Astrocyte (in vitro differentiated cells and primary cell): ENCODE measurements at regions not wholly inside any gene's neighbourhood (a gene's known extent, or its start where the extent isn't known, plus 50 kb on each side); places are given as distances from the start of the nearest gene placed in this dataset.

Experiments
- DNase-seq: peaks from one replicate; pipeline ENCODE4 v3.0.0-alpha.2; 2010; ENCODE audit warnings: low read depth
- FAIRE-seq: peaks from 2 replicates; lab custom pipeline; 2011; peaks lifted over from hg19 to GRCh38; lab: Jason Lieb, UNC
- H2AFZ ChIP-seq: 2 replicates; pipeline ENCODE4 v1.6.0; 2012; ENCODE audit warnings: low read depth, low read length, inconsistent platforms
- H3K27ac ChIP-seq: 2 replicates; pipeline ENCODE4 v1.5.1; 2011; ENCODE audit warnings: low read depth, low read length, inconsistent platforms
- H3K27me3 ChIP-seq: 2 replicates; pipeline ENCODE4 v1.6.0; 2011; ENCODE audit warnings: low read length, inconsistent platforms; ENCODE audit not compliant: insufficient read depth
- H3K36me3 ChIP-seq: 2 replicates; pipeline ENCODE4 v1.5.1; 2011; ENCODE audit warnings: low read length, inconsistent platforms; ENCODE audit not compliant: insufficient read depth
- H3K4me1 ChIP-seq: 2 replicates; pipeline ENCODE4 v1.5.1; 2011; ENCODE audit warnings: low read length, inconsistent platforms; ENCODE audit not compliant: insufficient read depth
- H3K4me2 ChIP-seq: 2 replicates; pipeline ENCODE4 v1.6.0; 2012; ENCODE audit warnings: low read length, inconsistent platforms
- H3K4me3 ChIP-seq: 2 replicates; pipeline ENCODE4 v1.5.1; 2011; ENCODE audit warnings: low read depth, mild to moderate bottlenecking, low read length, inconsistent platforms; ENCODE audit not compliant: insufficient read depth
- H3K79me2 ChIP-seq: 2 replicates; pipeline ENCODE4 v1.6.0; 2012; ENCODE audit warnings: mild to moderate bottlenecking, low read length, inconsistent platforms; ENCODE audit not compliant: insufficient read depth
- H3K9ac ChIP-seq: 2 replicates; pipeline ENCODE4 v1.6.0; 2012; ENCODE audit warnings: mild to moderate bottlenecking, low read length, inconsistent platforms
- H3K9me3 ChIP-seq: 2 replicates; pipeline ENCODE4 v1.5.1; 2012; ENCODE audit warnings: low read depth, mild to moderate bottlenecking, low read length, inconsistent platforms; ENCODE audit not compliant: insufficient read depth
- H4K20me1 ChIP-seq: 2 replicates; pipeline ENCODE4 v1.6.0; 2012; ENCODE audit warnings: low read length, inconsistent platforms; ENCODE audit not compliant: insufficient read depth
- H3K27ac Mint-ChIP-seq: one replicate; pipeline ENCODE4 v1.8.0; 2021; ENCODE audit warnings: mild to moderate bottlenecking, mixed read lengths; ENCODE audit not compliant: unreplicated experiment
- H3K27me3 Mint-ChIP-seq: one replicate; pipeline ENCODE4 v1.8.0; 2021; ENCODE audit warnings: low read depth, mixed read lengths; ENCODE audit not compliant: unreplicated experiment
- H3K36me3 Mint-ChIP-seq: one replicate; pipeline ENCODE4 v1.8.0; 2021; ENCODE audit warnings: low read depth, mixed read lengths; ENCODE audit not compliant: unreplicated experiment
- H3K4me1 Mint-ChIP-seq: one replicate; pipeline ENCODE4 v1.8.0; 2021; ENCODE audit warnings: low read depth, mixed read lengths; ENCODE audit not compliant: unreplicated experiment
- H3K4me3 Mint-ChIP-seq: one replicate; pipeline ENCODE4 v1.8.0; 2021; ENCODE audit warnings: mild to moderate bottlenecking, moderate library complexity, mixed read lengths; ENCODE audit not compliant: unreplicated experiment
- H3K9me3 Mint-ChIP-seq: one replicate; pipeline ENCODE4 v1.8.0; 2021; ENCODE audit warnings: mild to moderate bottlenecking, mixed read lengths; ENCODE audit not compliant: unreplicated experiment
- CTCF ChIP-seq: IDR thresholded peaks from 2 replicates; pipeline ENCODE4 v1.5.1; 2011; ENCODE audit warnings: low read depth, mild to moderate bottlenecking, inconsistent platforms, low read length, moderate library complexity; ENCODE audit not compliant: insufficient read depth
- EZH2 ChIP-seq: IDR thresholded peaks from 2 replicates; pipeline ENCODE4 v1.6.1; 2012; ENCODE audit warnings: mild to moderate bottlenecking, low read length, inconsistent platforms; ENCODE audit not compliant: insufficient read depth

DNA sequence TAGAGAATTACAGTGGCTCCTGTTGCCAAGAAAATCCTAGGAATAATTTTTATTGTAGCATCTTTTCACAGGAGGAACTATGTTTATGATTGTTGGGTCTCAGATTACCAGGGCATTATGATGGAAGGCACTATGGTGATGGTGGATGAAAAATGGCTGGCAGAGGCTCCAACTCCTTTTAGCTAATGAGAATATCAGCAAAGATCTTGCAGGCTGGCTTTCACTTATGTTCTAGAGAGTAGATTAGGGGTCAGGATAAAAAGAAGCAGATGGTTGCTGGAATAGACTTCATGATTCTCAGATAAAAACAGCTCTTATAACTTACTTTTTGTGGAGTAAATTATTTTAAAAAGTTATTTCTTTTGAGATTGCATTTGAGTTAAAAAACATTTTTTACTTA is 501.9 kb downstream of the TRHDE start:
- Histone ChIP-seq H3K9ac (no peak overlapping the region), H3K79me2 (no peaks in the 10 kb centered on the region), H3K4me2 (no peak overlapping the region), H3K9me3 (no peaks in the 10 kb centered on the region), H4K20me1 (no peaks in the 10 kb centered on the region), H3K4me3 (no peak overlapping the region), H3K27me3 (no peaks in the 10 kb centered on the region), H3K36me3 (no peaks in the 10 kb centered on the region), H2AFZ (no peak overlapping the region), H3K27ac (no peak overlapping the region), H3K4me1 (no peaks in the 10 kb centered on the region)
- H3K9me3 Mint-ChIP-seq = no peaks in the 10 kb centered on the region
- H3K36me3 Mint-ChIP-seq = no peaks in the 10 kb centered on the region
- no peaks in the 10 kb centered on the region for H3K27me3 Mint-ChIP-seq
- TF ChIP-seq EZH2 = no peak
- TF ChIP-seq CTCF = no peak
- FAIRE-seq = no peak
- no peaks in the 10 kb centered on the region for H3K4me1 Mint-ChIP-seq
- no peak overlapping the region for H3K4me3 Mint-ChIP-seq
- DNase-seq = no peak
- H3K27ac Mint-ChIP-seq = no peak overlapping the region

- H3K36me3 ChIP-seq = no peaks in the 10 kb centered on the region
- Mint-ChIP-seq H3K36me3 (no peaks in the 10 kb centered on the region), H3K4me3 (no peak overlapping the region), H3K27me3 (peaks cover 4% of the 10 kb centered on the region), H3K4me1 (no peaks in the 10 kb centered on the region), H3K27ac (no peak overlapping the region), H3K9me3 (no peaks in the 10 kb centered on the region)
- no peak overlapping the region for H2AFZ ChIP-seq
- FAIRE-seq = no peak
- no peak overlapping the region for H3K27ac ChIP-seq
- no peaks in the 10 kb centered on the region for H3K79me2 ChIP-seq
- H3K4me1 ChIP-seq = no peaks in the 10 kb centered on the region
- no peaks in the 10 kb centered on the region for H3K9me3 ChIP-seq
- no peak overlapping the region for H3K4me3 ChIP-seq
- H4K20me1 ChIP-seq = no peaks in the 10 kb centered on the region
- H3K27me3 ChIP-seq = no peaks in the 10 kb centered on the region
- no peak overlapping the region for H3K9ac ChIP-seq
- H3K4me2 ChIP-seq = no peak overlapping the region
- no peak for DNase-seq
- no peak for TF ChIP-seq CTCF
- no peak for TF ChIP-seq EZH2
Observed at GRCh38 chr12:72777806-72778205, 505.6 kb downstream of the TRHDE start.

DNA sequence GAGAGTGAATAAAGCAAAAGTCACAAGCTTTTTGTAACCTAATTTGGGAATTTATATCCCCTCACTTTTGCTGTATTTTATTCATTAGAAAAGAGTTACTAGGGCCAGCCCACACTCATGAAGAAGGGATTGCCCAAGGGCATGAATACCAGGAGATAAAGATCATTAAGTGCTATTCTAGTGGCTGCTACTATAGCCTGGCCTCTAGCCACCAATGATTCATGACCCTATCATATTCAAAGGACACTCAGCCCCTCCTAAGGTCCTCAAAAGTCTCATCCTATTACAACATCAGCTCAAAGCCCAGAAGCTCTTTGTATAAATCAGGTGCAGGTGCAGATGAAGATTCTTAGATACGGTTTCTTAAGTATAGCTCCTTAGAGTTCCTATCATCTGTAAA is 518.1 kb downstream of the TRHDE start:
- no peak for DNase-seq
- Histone ChIP-seq H3K79me2 (no peaks in the 10 kb centered on the region), H4K20me1 (no peaks in the 10 kb centered on the region), H2AFZ (no peak overlapping the region), H3K36me3 (no peaks in the 10 kb centered on the region), H3K4me2 (no peak overlapping the region), H3K27me3 (no peaks in the 10 kb centered on the region), H3K27ac (no peak overlapping the region), H3K9me3 (no peaks in the 10 kb centered on the region), H3K4me1 (no peaks in the 10 kb centered on the region), H3K4me3 (no peak overlapping the region), H3K9ac (no peak overlapping the region)
- Mint-ChIP-seq H3K27me3 (no peaks in the 10 kb centered on the region), H3K4me3 (no peak overlapping the region), H3K27ac (no peak overlapping the region), H3K36me3 (no peaks in the 10 kb centered on the region), H3K9me3 (no peaks in the 10 kb centered on the region), H3K4me1 (no peaks in the 10 kb centered on the region)
- no peak for FAIRE-seq
- no peak for TF ChIP-seq CTCF
- TF ChIP-seq EZH2 = no peak
